BE2C (cell line): ENCODE measurements at regions not wholly inside any gene's neighbourhood (a gene's known extent, or its start where the extent isn't known, plus 50 kb on each side); places are given as distances from the start of the nearest gene placed in this dataset.

Experiments used
- DNase-seq: peaks from one replicate; pipeline ENCODE4 v3.0.0-alpha.2; 2020
- H3K27me3 ChIP-seq: fragments of 250-450 bp; sonication (Bioruptor Pico); 2 replicates; pipeline ENCODE4 v1.5.1; 2020; ENCODE audit warnings: mild to moderate bottlenecking
- H3K36me3 ChIP-seq: fragments of 250-450 bp; sonication (Bioruptor Pico); 2 replicates; pipeline ENCODE4 v1.5.1; 2020; ENCODE audit warnings: mild to moderate bottlenecking
- H3K4me1 ChIP-seq: fragments of 250-450 bp; sonication (Bioruptor Pico); 2 replicates; pipeline ENCODE4 v1.5.1; 2020
- H3K4me3 ChIP-seq: 2 replicates; pipeline ENCODE4 v1.5.1; 2011; ENCODE audit warnings: low read depth, low read length
- H3K9me3 ChIP-seq: fragments of 250-450 bp; sonication (Bioruptor Pico); 2 replicates; pipeline ENCODE4 v1.5.1; 2020
- CTCF ChIP-seq: IDR thresholded peaks from 2 replicates; pipeline ENCODE4 v1.5.1; 2012; ENCODE audit warnings: mild to moderate bottlenecking, low read depth, low read length

- Histone ChIP-seq H3K9me3 (no peaks in the 10 kb centered on the region), H3K27me3 (no peaks in the 10 kb centered on the region), H3K4me3 (no peak overlapping the region), H3K36me3 (no peaks in the 10 kb centered on the region), H3K4me1 (no peaks in the 10 kb centered on the region; the same call in 1 of the 2 replicates)
- DNase-seq: no peak
- TF ChIP-seq CTCF: no peak
These were observed 505.6 kb downstream of the BUD13 start for GRCh38 chr11:116267146-116267545.

GRCh38 chr11:116263770-116264169, 509.0 kb downstream of the BUD13 start:
- no peak for TF ChIP-seq CTCF

GRCh38 chr11:116263019-116263418, 509.8 kb downstream of the BUD13 start:
- H3K4me1 ChIP-seq: no peaks in the 10 kb centered on the region; the same call in 1 of the 2 replicates
- no peak for TF ChIP-seq CTCF
- no peaks in the 10 kb centered on the region for H3K9me3 ChIP-seq
- H3K27me3 ChIP-seq: no peaks in the 10 kb centered on the region
- H3K36me3 ChIP-seq: no peaks in the 10 kb centered on the region
- DNase-seq: no peak
- H3K4me3 ChIP-seq: no peak overlapping the region

More at GRCh38 chr11:116263770-116264169, 509.0 kb downstream of the BUD13 start:
- Histone ChIP-seq H3K36me3 (no peaks in the 10 kb centered on the region), H3K4me1 (no peaks in the 10 kb centered on the region; the same call in 1 of the 2 replicates), H3K9me3 (no peaks in the 10 kb centered on the region), H3K27me3 (no peaks in the 10 kb centered on the region), H3K4me3 (no peak overlapping the region)
- DNase-seq: no peak

- no peak for TF ChIP-seq CTCF
- Histone ChIP-seq H3K4me3 (no peak overlapping the region), H3K36me3 (no peaks in the 10 kb centered on the region), H3K9me3 (no peaks in the 10 kb centered on the region), H3K4me1 (no peaks in the 10 kb centered on the region), H3K27me3 (no peaks in the 10 kb centered on the region)
- DNase-seq: no peak
These were observed 510.4 kb downstream of the BUD13 start for GRCh38 chr11:116262370-116262769.

GRCh38 chr11:116261606-116262005, 511.2 kb downstream of the BUD13 start:
- no peak for DNase-seq
- Histone ChIP-seq H3K27me3 (no peaks in the 10 kb centered on the region), H3K9me3 (no peaks in the 10 kb centered on the region), H3K4me3 (no peak overlapping the region), H3K4me1 (no peaks in the 10 kb centered on the region), H3K36me3 (no peaks in the 10 kb centered on the region)
- TF ChIP-seq CTCF: no peak

GRCh38 chr11:116258821-116259220, 514.0 kb downstream of the BUD13 start:
- Histone ChIP-seq H3K36me3 (no peaks in the 10 kb centered on the region), H3K27me3 (no peaks in the 10 kb centered on the region), H3K4me1 (no peaks in the 10 kb centered on the region; the same call in 1 of the 2 replicates), H3K9me3 (no peaks in the 10 kb centered on the region), H3K4me3 (no peak overlapping the region)
- DNase-seq: no peak
- TF ChIP-seq CTCF: no peak
